Cardiac fibroblast (primary cell): ENCODE measurements at regions not wholly inside any gene's neighbourhood (a gene's known extent, or its start where the extent isn't known, plus 50 kb on each side); places are given as distances from the start of the nearest gene placed in this dataset.

ENCODE experiments used
- DNase-seq, 2 donors: peaks; one replicate each; pipeline versions ENCODE4 v3.0.0 to v3.0.0-alpha.2; 2010; ENCODE audit warnings: low read depth in 2 of 2
- H3K4me3 ChIP-seq, 2 donors: replicated peaks in 1 of 2; 1 replicate in 1 of 2; 2 replicates in 1 of 2; pipeline ENCODE4 v1.5.1; 2011; ENCODE audit warnings: low read depth in 2 of 2, low read length in 2 of 2, mild to moderate bottlenecking in 2 of 2, moderate library complexity in 1 of 2
- CTCF ChIP-seq: IDR thresholded peaks from one replicate; pipeline ENCODE4 v1.5.1; 2011; ENCODE audit warnings: low read depth, mild to moderate bottlenecking, low read length, inconsistent platforms

DNA sequence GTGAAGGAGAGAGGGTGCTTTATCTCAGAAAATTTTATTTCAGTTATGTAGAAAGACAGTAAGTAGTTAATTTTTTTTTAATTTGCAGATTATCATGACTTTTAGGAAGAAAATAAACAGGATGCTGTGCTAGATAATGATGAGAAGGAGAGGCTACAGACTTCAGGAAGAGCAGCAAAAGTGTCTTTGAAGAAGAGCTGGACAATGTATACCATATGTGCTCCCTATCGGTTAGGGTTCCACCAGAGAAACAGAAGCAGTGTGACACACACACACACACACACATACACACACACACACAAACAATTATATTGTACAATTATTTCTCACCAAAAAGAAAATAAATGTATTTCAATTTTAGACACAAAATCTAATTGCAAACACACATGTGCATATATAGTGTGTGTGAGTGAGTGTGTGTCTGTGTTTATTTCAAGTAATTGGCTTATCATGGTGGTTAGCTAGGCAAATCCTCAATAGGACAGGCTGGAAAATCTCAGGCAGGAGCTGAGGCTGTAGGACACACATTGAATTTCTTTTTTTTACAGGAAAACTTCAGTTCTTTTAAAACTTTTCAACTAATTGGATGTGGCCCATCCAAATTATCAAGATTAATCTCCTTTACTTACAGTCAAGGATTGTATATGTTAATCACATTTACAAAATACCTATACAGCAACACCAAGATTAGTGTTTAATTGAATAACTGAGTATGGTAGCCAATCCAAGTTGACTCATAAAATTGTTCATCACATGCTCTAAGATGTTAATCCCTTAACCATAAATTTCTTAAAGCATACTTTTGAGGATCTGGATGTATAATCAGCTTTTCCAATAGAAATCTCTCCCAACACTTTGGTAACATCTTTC lies 235.8 kb upstream of the DCN start:
- DNase-seq: no peak
- TF ChIP-seq CTCF: no peak
- no peak overlapping the region for H3K4me3 ChIP-seq

GRCh38 chr12:91417650-91418049 lies 235.0 kb upstream of the DCN start:
- no peak for DNase-seq
- TF ChIP-seq CTCF: no peak
- H3K4me3 ChIP-seq: no peak overlapping the region

GRCh38 chr12:91414636-91415035 lies 232.0 kb upstream of the DCN start:
- no peak for DNase-seq
- H3K4me3 ChIP-seq: no peak overlapping the region
- TF ChIP-seq CTCF: no peak

DNA sequence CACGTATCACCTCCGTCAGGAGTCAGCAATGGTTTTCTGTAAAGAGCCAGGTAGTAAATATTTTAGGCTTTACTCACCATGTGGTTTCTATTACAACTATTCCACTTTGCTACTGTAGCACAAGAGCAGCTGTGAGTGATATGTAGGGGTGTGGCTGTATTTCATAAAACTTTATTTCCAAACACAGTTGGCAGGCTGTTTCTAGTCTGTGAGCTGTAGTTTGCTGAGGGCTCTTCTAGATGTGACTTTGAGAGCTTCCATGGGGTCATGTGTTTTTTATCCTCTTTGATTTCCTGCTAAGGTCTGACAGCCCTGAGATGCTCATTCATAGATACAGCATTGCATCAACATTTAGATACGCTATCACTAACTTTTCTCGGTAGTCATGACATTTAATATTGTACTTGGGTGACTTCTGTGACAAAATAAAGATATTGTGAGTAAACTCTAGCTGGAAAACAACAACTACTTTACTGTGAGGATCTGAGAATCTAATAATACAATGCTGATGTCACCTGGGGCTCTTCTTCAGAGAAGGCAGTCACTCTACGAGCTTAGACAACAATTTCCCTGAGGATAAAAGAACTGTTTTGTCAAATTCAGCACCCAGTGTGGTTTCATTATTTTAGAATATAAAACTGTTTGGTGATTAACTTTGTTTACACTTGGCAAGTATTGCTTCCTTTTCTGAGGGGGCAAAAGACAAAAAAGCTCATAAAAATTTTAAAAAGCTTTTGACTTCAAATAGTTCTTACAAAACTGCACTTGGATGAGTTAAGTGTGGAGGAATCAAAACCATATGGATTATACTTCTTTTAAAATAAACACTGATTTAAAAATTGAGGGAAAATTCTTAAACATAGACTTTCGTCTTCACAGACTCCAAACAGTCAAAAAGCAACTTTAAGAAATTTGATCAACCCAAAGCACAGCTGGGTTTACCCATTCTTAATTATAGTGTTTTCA lies 231.2 kb upstream of the DCN start:
- H3K4me3 ChIP-seq: no peak overlapping the region
- peak; percentile 34 to 39 for DNase-seq
- no peak for TF ChIP-seq CTCF

DNA sequence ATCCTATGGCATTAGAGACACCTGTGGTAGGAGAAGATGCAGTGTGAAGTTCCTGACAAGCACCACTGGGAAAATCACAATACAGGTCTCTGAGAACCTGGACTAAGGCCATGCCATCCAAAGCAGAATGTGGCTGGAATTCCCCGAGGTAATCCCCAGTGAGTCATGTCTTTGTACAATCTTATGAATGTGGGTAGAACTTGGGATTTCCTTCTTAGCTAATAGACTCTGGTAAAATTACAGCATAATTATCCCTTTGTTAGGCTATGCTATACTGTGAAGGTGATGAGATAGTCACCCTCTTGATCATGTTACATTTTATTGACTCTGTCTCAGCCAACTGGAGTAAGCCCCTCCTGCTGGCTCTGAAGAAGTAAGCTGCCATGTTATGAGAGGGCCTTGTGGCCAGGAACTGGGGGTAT lies 224.3 kb upstream of the DCN start:
- peak; percentile 5 to 48 for DNase-seq
- TF ChIP-seq CTCF: no peak
- no peak overlapping the region for H3K4me3 ChIP-seq

- no peak for TF ChIP-seq CTCF
- H3K4me3 ChIP-seq: no peak overlapping the region
- DNase-seq: no peak
Observed at GRCh38 chr12:91404441-91404840, 221.8 kb upstream of the DCN start.
